ENCODE measurements at regions not wholly inside any gene's neighbourhood (a gene's known extent, or its start where the extent isn't known, plus 50 kb on each side); places are given as distances from the start of the nearest gene placed in this dataset.

- DNase-seq: no peak
Observed at GRCh38 chr5:176711883-176712282, 64.6 kb downstream of the TSPAN17 start.

GRCh38 chr5:176712546-176713304, 65.4 kb downstream of the TSPAN17 start:
- no peak for DNase-seq

GRCh38 chr5:176713409-176713808, 66.1 kb downstream of the TSPAN17 start:
- DNase-seq: no peak

- no peak for DNase-seq
Observed at GRCh38 chr5:176714067-176714466, 66.8 kb downstream of the TSPAN17 start.

- no peak for DNase-seq
Observed at GRCh38 chr5:176716320-176716719, 69.0 kb downstream of the TSPAN17 start.

- no peak for DNase-seq
Observed at GRCh38 chr5:176719113-176719739, 71.9 kb downstream of the TSPAN17 start.

- no peak for DNase-seq
Observed at GRCh38 chr5:176721509-176721908, 74.2 kb downstream of the TSPAN17 start.

GRCh38 chr5:176722757-176723156, 75.5 kb downstream of the TSPAN17 start:
- DNase-seq: no peak

GRCh38 chr5:176723440-176723839, 76.2 kb downstream of the TSPAN17 start:
- no peak for DNase-seq

- no peak for DNase-seq
Observed at GRCh38 chr5:176724472-176724871, 77.2 kb downstream of the TSPAN17 start.

- DNase-seq: no peak
Observed at GRCh38 chr5:176725521-176726280, 78.4 kb downstream of the TSPAN17 start.

GRCh38 chr5:176726746-176727527, 79.7 kb downstream of the TSPAN17 start:
- DNase-seq: no peak

GRCh38 chr5:176727528-176727900, 80.2 kb downstream of the TSPAN17 start:
- DNase-seq: no peak

- DNase-seq: no peak
Observed at GRCh38 chr5:176727983-176728675, 80.8 kb downstream of the TSPAN17 start.

- DNase-seq: no peak
Observed at GRCh38 chr5:176728831-176729251, 81.5 kb upstream of the UNC5A start.

GRCh38 chr5:176730815-176731475, 79.4 kb upstream of the UNC5A start:
- DNase-seq: no peak

- no peak for DNase-seq
Observed at GRCh38 chr5:176731506-176732160, 78.7 kb upstream of the UNC5A start.

GRCh38 chr5:176732306-176732705, 78.1 kb upstream of the UNC5A start:
- no peak for DNase-seq

- no peak for DNase-seq
Observed at GRCh38 chr5:176732736-176733405, 77.5 kb upstream of the UNC5A start.

- no peak for DNase-seq
Observed at GRCh38 chr5:176733406-176734262, 76.7 kb upstream of the UNC5A start.

All from NCI-H526 (cell line).